ENCODE measurements at regions not wholly inside any gene's neighbourhood (a gene's known extent, or its start where the extent isn't known, plus 50 kb on each side); places are given as distances from the start of the nearest gene placed in this dataset.
"Not testable (repeated sequence)": the region's sequence is repeated elsewhere in the genome, so short reads cannot be mapped to it uniquely, and the experiment has no call there.

GRCh38 chr6:94559829-94560537 lies 1017.4 kb upstream of the MANEA start:
- H3K4me3 ChIP-seq = no peak overlapping the region
- H3K9me3 ChIP-seq = peaks cover 0 to 7% (median 0%) of the 10 kb centered on the region in 8 donors
- no peaks in the 10 kb centered on the region for H3K27me3 ChIP-seq (replicated peaks in 1 of 7)
- intact Hi-C loops (cut with DNase I; ENCODE audit: low total_unique reads) = no loop called here
- no peaks in the 10 kb centered on the region for H3K4me1 ChIP-seq
- TF ChIP-seq CTCF (IDR thresholded peaks at IDR 0.05 in 8 of 11, conservative IDR thresholded peaks at IDR 0.05 in 3 of 11) (no peak), POLR2AphosphoS5 (IDR thresholded peaks at IDR 0.05) (no peak), POLR2A (IDR thresholded peaks at IDR 0.05) (no peak)
- H3K36me3 ChIP-seq = no peaks in the 10 kb centered on the region
- 67 to 80% (median 68%) methylated on average over 1 of the region's 1 CpG for WGBS, 5 donors
- H3K27ac ChIP-seq = no peak overlapping the region
- no peak for DNase-seq

GRCh38 chr6:94557207-94557606 lies 1020.1 kb upstream of the MANEA start:
- H3K27ac ChIP-seq; H3K9me3 ChIP-seq; H3K4me3 ChIP-seq; H3K27me3 ChIP-seq (replicated peaks in 1 of 7); intact Hi-C loops (cut with DNase I; ENCODE audit: low total_unique reads); H3K4me1 ChIP-seq; H3K36me3 ChIP-seq; DNase-seq: not testable (repeated sequence)
- WGBS, 5 donors = 90 to 96% (median 91%) methylated on average over 9 to 11 of the region's 11 CpGs

- 25 to 71% (median 59%) methylated on average over 4 of the region's 4 CpGs for WGBS, 5 donors
- TF ChIP-seq POLR2AphosphoS5 (IDR thresholded peaks at IDR 0.05) (no peak), CTCF (IDR thresholded peaks at IDR 0.05 in 8 of 11, conservative IDR thresholded peaks at IDR 0.05 in 3 of 11) (no peak), POLR2A (IDR thresholded peaks at IDR 0.05) (no peak)
Observed at GRCh38 chr6:94548201-94548600, 1029.1 kb upstream of the MANEA start.

GRCh38 chr6:94535798-94536197 lies 1041.5 kb upstream of the MANEA start:
- H3K36me3 ChIP-seq = no peaks in the 10 kb centered on the region
- H3K27ac ChIP-seq = no peak overlapping the region
- WGBS, 5 donors = 88 to 97% (median 94%) methylated on average over 1 of the region's 1 CpG
- peaks cover 0 to 17% (median 7%) of the 10 kb centered on the region in 8 donors for H3K9me3 ChIP-seq
- TF ChIP-seq POLR2A (IDR thresholded peaks at IDR 0.05) = no peak
- no peak for TF ChIP-seq POLR2AphosphoS5 (IDR thresholded peaks at IDR 0.05)
- TF ChIP-seq CTCF (IDR thresholded peaks at IDR 0.05 in 8 of 11, conservative IDR thresholded peaks at IDR 0.05 in 3 of 11) = no peak
- no peak for DNase-seq
- no peaks in the 10 kb centered on the region for H3K27me3 ChIP-seq (replicated peaks in 1 of 7)
- intact Hi-C loops (cut with DNase I; ENCODE audit: low total_unique reads) = no loop called here
- H3K4me1 ChIP-seq = no peaks in the 10 kb centered on the region
- no peak overlapping the region for H3K4me3 ChIP-seq

More at GRCh38 chr6:94548201-94548600, 1029.1 kb upstream of the MANEA start:
- Histone ChIP-seq H3K9me3 (no peaks in the 10 kb centered on the region), H3K4me1 (no peaks in the 10 kb centered on the region), H3K27ac (no peak overlapping the region), H3K4me3 (no peak overlapping the region), H3K36me3 (no peaks in the 10 kb centered on the region), H3K27me3 (replicated peaks in 1 of 7) (no peaks in the 10 kb centered on the region)
- no peak for DNase-seq
- intact Hi-C loops (cut with DNase I; ENCODE audit: low total_unique reads) = no loop called here
